HepG2 (cell line): ENCODE measurements at regions not wholly inside any gene's neighbourhood (a gene's known extent, or its start where the extent isn't known, plus 50 kb on each side); places are given as distances from the start of the nearest gene placed in this dataset.

ENCODE experiments used
- ATAC-seq: fragments of 200-7000 bp; cut with Tn5 transposase; 3 replicates; pipeline ENCODE4 v1.9.1; 2020; ENCODE audit warnings: mild to moderate bottlenecking, moderate library complexity
- BruUV-seq: library from RNA; stranded (reverse); fragments of 400-500 nt; replicated peaks from 2 replicates; lab custom pipeline; 2021; lab: Mats Ljungman, UMichigan
- CTCF ChIA-PET: fragments of 300-600 bp; formaldehyde crosslinking; extraction: SDS; loops from one replicate; lab custom pipeline; 2021; ENCODE audit warnings: low total read pairs, inconsistent platforms, low intra/inter-chr PET ratio; lab: Yijun Ruan, JAX
- POLR2A ChIA-PET: fragments of 350-600 bp; sonication (Branson Sonifier 250); formaldehyde crosslinking; loops from one replicate; lab custom pipeline; 2020; ENCODE audit warnings: antibody characterized with exemption, inconsistent platforms; lab: Yijun Ruan, JAX
- DNase-seq: peaks from one replicate; pipeline ENCODE4 v3.0.0-alpha.2; 2015; ENCODE audit warnings: low spot score
- FAIRE-seq: peaks from 3 replicates; lab custom pipeline; 2011; peaks lifted over from hg19 to GRCh38; lab: Jason Lieb, UNC
- H2AFZ ChIP-seq: one replicate; pipeline ENCODE4 v1.6.1; 2011; ENCODE audit warnings: low read length, inconsistent platforms
- H3K27ac ChIP-seq: fragments of 300-600 bp; 3 replicates; pipeline ENCODE4 v1.8.0; 2011; ENCODE audit warnings: mixed run types, mild to moderate bottlenecking, mixed read lengths, low read length, inconsistent platforms; ENCODE audit not compliant: insufficient read depth; ENCODE audit errors: extremely low read length
- H3K27me3 ChIP-seq, 2 experiments: fragments of 200-600 bp in 1 of 2; 2 replicates in 1 of 2; 3 replicates in 1 of 2; pipeline versions ENCODE4 v1.6.0 to v1.8.0; 2011; ENCODE audit warnings: low read length in 2 of 2, mild to moderate bottlenecking in 2 of 2, moderate library complexity in 2 of 2, inconsistent platforms in 1 of 2; ENCODE audit not compliant: insufficient read depth in 2 of 2, control insufficient read depth in 1 of 2
- H3K36me3 ChIP-seq, 2 experiments: fragments of 200-600 bp in 1 of 2; replicated peaks in 1 of 2; 2 replicates in 1 of 2; 3 replicates in 1 of 2; pipeline versions ENCODE4 v1.5.1 to v1.8.0; 2011; ENCODE audit warnings: low read length in 2 of 2, inconsistent platforms in 1 of 2; ENCODE audit not compliant: insufficient read depth in 2 of 2, control insufficient read depth in 1 of 2
- H3K4me1 ChIP-seq: 2 replicates; pipeline ENCODE4 v1.5.1; 2012; ENCODE audit warnings: low read length, inconsistent platforms; ENCODE audit not compliant: insufficient read depth
- H3K4me2 ChIP-seq: 2 replicates; pipeline ENCODE4 v1.6.0; 2011; ENCODE audit warnings: low read depth, low read length, inconsistent platforms
- H3K4me3 ChIP-seq, 3 experiments: fragments of 200-600 bp in 1 of 3; sonication (generic), shearing (Covaris generic) in 1 of 3; replicated peaks in 1 of 3; 2 replicates each; pipeline ENCODE4 v1.5.1; 2011 to 2016; ENCODE audit warnings: low read length in 3 of 3, inconsistent platforms in 2 of 3, low read depth in 2 of 3, mild to moderate bottlenecking in 2 of 3, control low read depth in 1 of 3, mixed read lengths in 1 of 3; ENCODE audit not compliant: insufficient read depth in 1 of 3
- H3K79me2 ChIP-seq: one replicate; pipeline ENCODE4 v1.6.1; 2011; ENCODE audit warnings: low read length, inconsistent platforms; ENCODE audit not compliant: insufficient read depth
- H3K9ac ChIP-seq: 2 replicates; pipeline ENCODE4 v1.6.0; 2011; ENCODE audit warnings: mild to moderate bottlenecking, low read depth, low read length, inconsistent platforms; ENCODE audit not compliant: insufficient read depth
- H3K9me3 ChIP-seq: 2 replicates; pipeline ENCODE4 v1.5.1; 2012; ENCODE audit warnings: mild to moderate bottlenecking, low read length
- H4K20me1 ChIP-seq: 2 replicates; pipeline ENCODE4 v1.6.0; 2011; ENCODE audit warnings: inconsistent platforms, mild to moderate bottlenecking, low read length, moderate library complexity; ENCODE audit not compliant: insufficient read depth
- ATM ChIP-seq: fragments of 450-650 bp; IDR thresholded peaks from 2 replicates; pipeline ENCODE4 v1.7.1; 2017; ENCODE audit warnings: mild to moderate bottlenecking, borderline replicate concordance
- FOXP1 ChIP-seq, 2 experiments: fragments of 450-650 bp in 1 of 2; IDR thresholded peaks; 2 replicates each; pipeline ENCODE4 v1.6.1; 2017 to 2018; ENCODE audit warnings: antibody characterized with exemption in 1 of 2
- ISX ChIP-seq: sonication (generic); formaldehyde crosslinking; conservative IDR thresholded peaks from 2 replicates; pipeline ENCODE4 v1.5.0; 2020; ENCODE audit warnings: missing genetic modification reagents
- MED13 ChIP-seq: sonication (generic); formaldehyde crosslinking; IDR thresholded peaks from 2 replicates; pipeline ENCODE4 v1.5.0; 2020; ENCODE audit warnings: missing genetic modification reagents
- RXRA ChIP-seq: sonication (generic); formaldehyde crosslinking; IDR thresholded peaks from 2 replicates; pipeline ENCODE4 v1.5.1; 2020; ENCODE audit warnings: missing genetic modification reagents
- SP140L ChIP-seq: sonication (generic); formaldehyde crosslinking; IDR thresholded peaks from 2 replicates; pipeline ENCODE4 v1.4.0; 2020; ENCODE audit warnings: missing genetic modification reagents, borderline replicate concordance
- ZIK1 ChIP-seq: sonication (generic); formaldehyde crosslinking; IDR thresholded peaks from 2 replicates; pipeline ENCODE4 v1.5.0; 2020; ENCODE audit warnings: mild to moderate bottlenecking, low read depth, missing genetic modification reagents, borderline replicate concordance
- ZNF34 ChIP-seq: sonication (generic); formaldehyde crosslinking; IDR thresholded peaks from 2 replicates; pipeline ENCODE4 v1.4.0; 2020; ENCODE audit warnings: mild to moderate bottlenecking, missing genetic modification reagents, borderline replicate concordance
- ZNF749 ChIP-seq: sonication (generic); formaldehyde crosslinking; IDR thresholded peaks from 2 replicates; pipeline ENCODE4 v1.8.0; 2022; ENCODE audit warnings: mild to moderate bottlenecking, missing genetic modification reagents, moderate library complexity, borderline replicate concordance
- ZNF841 ChIP-seq: sonication (generic); formaldehyde crosslinking; IDR thresholded peaks from 2 replicates; pipeline ENCODE4 v1.8.1; 2023; ENCODE audit warnings: missing genetic modification reagents, borderline replicate concordance
- WGBS: methylation state at CpG from one replicate; pipeline ENCODE4 v1.1.6; 2017; ENCODE audit warnings: low lambda C conversion rate; 5-methylcytosine and 5-hydroxymethylcytosine counted together
- in situ Hi-C: cut with HindIII; loops from 2 replicates; pipeline ENCODE4 v1.10.0; 2017; ENCODE audit warnings: low pct_unique_long_range_greater_than_20kb; ENCODE audit not compliant: extremely low pct_ligation_motif_present
- intact Hi-C: fragments of 100-400 bp; cut with micrococcal nuclease; formaldehyde crosslinking; loops from one replicate; pipeline ENCODE4 v1.10.0; 2022; ENCODE audit not compliant: unreplicated experiment
- TF ChIP-seq, protein P1 (sequence below): sonication (generic); formaldehyde crosslinking; IDR thresholded peaks from 2 replicates; pipeline ENCODE4 v1.8.0; 2022; ENCODE audit warnings: missing genetic modification reagents, mild to moderate bottlenecking, borderline replicate concordance
- TF ChIP-seq, protein P2 (sequence below): sonication (generic); formaldehyde crosslinking; IDR thresholded peaks from 2 replicates; pipeline ENCODE4 v1.5.0; 2020; ENCODE audit warnings: missing genetic modification reagents
- TF ChIP-seq, protein P3 (sequence below): IDR thresholded peaks from 2 replicates; pipeline ENCODE4 v1.6.1; 2016
- TF ChIP-seq, protein P4 (sequence below): IDR thresholded peaks from 2 replicates; pipeline ENCODE4 v1.6.1; 2012; ENCODE audit warnings: low read depth, low read length, improper control_type of control experiment

DNA sequence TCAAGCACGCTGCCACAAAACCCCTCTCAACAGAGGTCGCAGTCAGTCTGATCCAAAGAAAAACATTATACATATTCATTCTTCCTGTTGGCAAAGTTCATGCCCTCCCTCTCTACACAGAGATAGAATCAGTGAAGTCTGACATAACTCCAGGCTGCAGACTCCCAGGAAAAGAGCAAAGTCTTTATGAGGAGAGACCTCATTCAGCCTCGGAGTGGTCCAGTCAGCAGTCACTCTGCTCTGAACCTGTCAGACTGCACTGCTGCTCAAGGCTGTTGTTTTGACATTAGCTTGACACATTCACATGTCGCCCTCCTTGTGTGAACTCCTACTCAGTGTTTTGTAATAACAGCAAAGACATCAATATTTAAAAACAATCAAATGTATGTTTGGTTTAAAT lies 241.2 kb upstream of the G2E3 start (continued):
- TF ChIP-seq, protein P1, sequence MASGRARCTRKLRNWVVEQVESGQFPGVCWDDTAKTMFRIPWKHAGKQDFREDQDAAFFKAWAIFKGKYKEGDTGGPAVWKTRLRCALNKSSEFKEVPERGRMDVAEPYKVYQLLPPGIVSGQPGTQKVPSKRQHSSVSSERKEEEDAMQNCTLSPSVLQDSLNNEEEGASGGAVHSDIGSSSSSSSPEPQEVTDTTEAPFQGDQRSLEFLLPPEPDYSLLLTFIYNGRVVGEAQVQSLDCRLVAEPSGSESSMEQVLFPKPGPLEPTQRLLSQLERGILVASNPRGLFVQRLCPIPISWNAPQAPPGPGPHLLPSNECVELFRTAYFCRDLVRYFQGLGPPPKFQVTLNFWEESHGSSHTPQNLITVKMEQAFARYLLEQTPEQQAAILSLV (CRISPR knock-in tag): no peak
- TF ChIP-seq FOXP1 (IDR thresholded peaks at IDR 0.05): no peak
- TF ChIP-seq FOXP1 (CRISPR knock-in tag; IDR thresholded peaks at IDR 0.05): 0 out of 2 replicates have a peak, but pooled peaks have one; percentile 13
- TF ChIP-seq, protein P2, sequence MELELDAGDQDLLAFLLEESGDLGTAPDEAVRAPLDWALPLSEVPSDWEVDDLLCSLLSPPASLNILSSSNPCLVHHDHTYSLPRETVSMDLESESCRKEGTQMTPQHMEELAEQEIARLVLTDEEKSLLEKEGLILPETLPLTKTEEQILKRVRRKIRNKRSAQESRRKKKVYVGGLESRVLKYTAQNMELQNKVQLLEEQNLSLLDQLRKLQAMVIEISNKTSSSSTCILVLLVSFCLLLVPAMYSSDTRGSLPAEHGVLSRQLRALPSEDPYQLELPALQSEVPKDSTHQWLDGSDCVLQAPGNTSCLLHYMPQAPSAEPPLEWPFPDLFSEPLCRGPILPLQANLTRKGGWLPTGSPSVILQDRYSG (CRISPR knock-in tag): no peak
- TF ChIP-seq, all 625 proteins: peak for 7

DNA sequence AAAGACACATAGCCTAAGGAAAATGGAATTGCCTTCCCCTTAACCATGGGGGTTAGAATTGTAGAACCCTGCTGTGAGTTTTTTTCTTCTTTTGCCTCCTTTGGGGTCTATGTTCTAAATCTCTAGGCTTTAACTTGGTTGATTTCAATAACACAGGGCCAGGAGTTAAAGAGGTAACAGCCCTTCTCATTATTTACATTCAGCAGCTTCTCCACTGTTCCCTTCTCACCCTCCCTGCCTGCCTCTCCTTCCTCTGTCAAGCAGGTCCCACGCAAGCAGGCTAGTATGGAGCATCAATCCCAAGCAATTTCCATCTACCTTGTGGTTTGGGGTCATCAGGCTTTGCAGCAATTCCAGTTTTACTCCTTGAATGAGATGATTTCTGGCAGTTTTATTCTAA lies 236.1 kb upstream of the G2E3 start:
- H3K9ac ChIP-seq: no peak overlapping the region
- intact Hi-C loops (no loop called here), in situ Hi-C loops (no loop called here)
- H3K27ac ChIP-seq: no peak overlapping the region
- no peak overlapping the region for H3K4me3 ChIP-seq
- H3K36me3 ChIP-seq: no peaks in the 10 kb centered on the region
- no peaks in the 10 kb centered on the region for H4K20me1 ChIP-seq
- WGBS: 2% methylated on average over 1 of the region's 1 CpG
- ATAC-seq: no peak
- H3K79me2 ChIP-seq: no peaks in the 10 kb centered on the region
- ChIA-PET CTCF (no interaction called here), POLR2A (no interaction called here)
- FAIRE-seq: no peak
- H3K27me3 ChIP-seq: no peaks in the 10 kb centered on the region
- no peak overlapping the region for H3K4me2 ChIP-seq
- TF ChIP-seq MED13 (CRISPR knock-in tag) (no peak), ISX (CRISPR knock-in tag) (no peak), ZNF841 (CRISPR knock-in tag) (no peak), RXRA (no peak), ATM (no peak), SP140L (CRISPR knock-in tag) (no peak), ZNF749 (CRISPR knock-in tag) (no peak), ZNF34 (no peak), ZIK1 (CRISPR knock-in tag) (no peak)
- TF ChIP-seq, protein P3, sequence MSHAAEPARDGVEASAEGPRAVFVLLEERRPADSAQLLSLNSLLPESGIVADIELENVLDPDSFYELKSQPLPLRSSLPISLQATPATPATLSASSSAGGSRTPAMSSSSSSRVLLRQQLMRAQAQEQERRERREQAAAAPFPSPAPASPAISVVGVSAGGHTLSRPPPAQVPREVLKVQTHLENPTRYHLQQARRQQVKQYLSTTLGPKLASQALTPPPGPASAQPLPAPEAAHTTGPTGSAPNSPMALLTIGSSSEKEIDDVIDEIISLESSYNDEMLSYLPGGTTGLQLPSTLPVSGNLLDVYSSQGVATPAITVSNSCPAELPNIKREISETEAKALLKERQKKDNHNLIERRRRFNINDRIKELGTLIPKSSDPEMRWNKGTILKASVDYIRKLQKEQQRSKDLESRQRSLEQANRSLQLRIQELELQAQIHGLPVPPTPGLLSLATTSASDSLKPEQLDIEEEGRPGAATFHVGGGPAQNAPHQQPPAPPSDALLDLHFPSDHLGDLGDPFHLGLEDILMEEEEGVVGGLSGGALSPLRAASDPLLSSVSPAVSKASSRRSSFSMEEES (CRISPR knock-in tag): no peak
- TF ChIP-seq, protein P4, sequence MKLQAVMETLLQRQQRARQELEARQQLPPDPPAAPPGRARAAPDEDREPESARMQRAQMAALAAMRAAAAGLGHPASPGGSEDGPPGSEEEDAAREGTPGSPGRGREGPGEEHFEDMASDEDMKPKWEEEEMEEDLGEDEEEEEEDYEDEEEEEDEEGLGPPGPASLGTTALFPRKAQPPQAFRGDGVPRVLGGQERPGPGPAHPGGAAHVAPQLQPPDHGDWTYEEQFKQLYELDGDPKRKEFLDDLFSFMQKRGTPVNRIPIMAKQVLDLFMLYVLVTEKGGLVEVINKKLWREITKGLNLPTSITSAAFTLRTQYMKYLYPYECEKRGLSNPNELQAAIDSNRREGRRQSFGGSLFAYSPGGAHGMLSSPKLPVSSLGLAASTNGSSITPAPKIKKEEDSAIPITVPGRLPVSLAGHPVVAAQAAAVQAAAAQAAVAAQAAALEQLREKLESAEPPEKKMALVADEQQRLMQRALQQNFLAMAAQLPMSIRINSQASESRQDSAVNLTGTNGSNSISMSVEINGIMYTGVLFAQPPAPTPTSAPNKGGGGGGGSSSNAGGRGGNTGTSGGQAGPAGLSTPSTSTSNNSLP: no peak
- no peak overlapping the region for H2AFZ ChIP-seq
- H3K4me1 ChIP-seq: no peaks in the 10 kb centered on the region
- H3K9me3 ChIP-seq: no peaks in the 10 kb centered on the region
- DNase-seq: no peak
- BruUV-seq: no TSS peak
